K562 (cell line): ENCODE measurements at regions not wholly inside any gene's neighbourhood (a gene's known extent, or its start where the extent isn't known, plus 50 kb on each side); places are given as distances from the start of the nearest gene placed in this dataset.

ENCODE experiments used
- CHD2 ChIP-seq: IDR thresholded peaks from 2 replicates; pipeline ENCODE4 v1.6.1; 2011; ENCODE audit warnings: low read depth, low read length
- HMGXB4 ChIP-seq: sonication (generic); formaldehyde crosslinking; IDR thresholded peaks from 2 replicates; pipeline ENCODE4 v1.8.1; 2023; ENCODE audit warnings: mild to moderate bottlenecking, missing genetic modification reagents
- MTA3 ChIP-seq: fragments of 450-650 bp; formaldehyde crosslinking; IDR thresholded peaks from 2 replicates; pipeline ENCODE4 v1.6.1; 2017; ENCODE audit warnings: mild to moderate bottlenecking, borderline replicate concordance
- NCOA1 ChIP-seq: fragments of 450-650 bp; IDR thresholded peaks from 2 replicates; pipeline ENCODE4 v1.6.1; 2016; ENCODE audit warnings: low read depth
- NRF1 ChIP-seq, 2 experiments: fragments of 450-650 bp; IDR thresholded peaks in 1 of 2; conservative IDR thresholded peaks in 1 of 2; 2 replicates each; pipeline ENCODE4 v1.6.1; 2014; ENCODE audit warnings: mild to moderate bottlenecking in 2 of 2
- SAFB2 ChIP-seq: fragments of 200-400 bp; formaldehyde crosslinking; IDR thresholded peaks from 2 replicates; pipeline ENCODE4 v1.6.1; 2018; ENCODE audit warnings: borderline replicate concordance, low read length, low read depth, moderate library complexity; ENCODE audit not compliant: severe bottlenecking
- STAG1 ChIP-seq: sonication (generic); formaldehyde crosslinking; IDR thresholded peaks from 2 replicates; pipeline ENCODE4 v1.5.0; 2020; ENCODE audit warnings: missing genetic modification reagents, borderline replicate concordance
- STAT6 ChIP-seq: sonication (generic); formaldehyde crosslinking; IDR thresholded peaks from 2 replicates; pipeline ENCODE4 v1.8.1; 2023; ENCODE audit warnings: mild to moderate bottlenecking, missing genetic modification reagents
- ZNF41 ChIP-seq: fragments of 250-450 bp; sonication (Bioruptor Pico); conservative IDR thresholded peaks from 2 replicates; pipeline ENCODE4 v1.4.0; 2020; ENCODE audit warnings: mild to moderate bottlenecking
- ZNF507 ChIP-seq: conservative IDR thresholded peaks from 2 replicates; pipeline ENCODE4 v1.6.1; 2017; ENCODE audit warnings: missing genetic modification characterization, missing compliant biosample characterization
- ZNF561 ChIP-seq: fragments of 450-650 bp; formaldehyde crosslinking; conservative IDR thresholded peaks from 2 replicates; pipeline ENCODE4 v1.4.0; 2020; ENCODE audit warnings: mild to moderate bottlenecking, moderate library complexity
- ZNF778 ChIP-seq: fragments of 450-650 bp; formaldehyde crosslinking; IDR thresholded peaks from 2 replicates; pipeline ENCODE4 v1.4.0; 2020; ENCODE audit warnings: mild to moderate bottlenecking, moderate library complexity
- TF ChIP-seq, protein P1 (sequence below): fragments of 450-650 bp; IDR thresholded peaks from 2 replicates; pipeline ENCODE4 v1.6.1; 2016; ENCODE audit warnings: antibody characterized with exemption

GRCh38 chr1:166489670-166490436 lies 323.1 kb upstream of the FAM78B start (continued):
- TF ChIP-seq STAT6, result no peak
- no peak for TF ChIP-seq ZNF507 (tag)
- TF ChIP-seq HMGXB4 (CRISPR knock-in tag), result no peak
- TF ChIP-seq NRF1 (conservative IDR thresholded peaks at IDR 0.05 in 1 of 2, IDR thresholded peaks at IDR 0.05 in 1 of 2), result peak in 1 of 2 experiments; percentile 23; a peak in 1 of 4 replicates
- no peak for TF ChIP-seq CHD2
- TF ChIP-seq SAFB2, result no peak
- TF ChIP-seq, protein P1, sequence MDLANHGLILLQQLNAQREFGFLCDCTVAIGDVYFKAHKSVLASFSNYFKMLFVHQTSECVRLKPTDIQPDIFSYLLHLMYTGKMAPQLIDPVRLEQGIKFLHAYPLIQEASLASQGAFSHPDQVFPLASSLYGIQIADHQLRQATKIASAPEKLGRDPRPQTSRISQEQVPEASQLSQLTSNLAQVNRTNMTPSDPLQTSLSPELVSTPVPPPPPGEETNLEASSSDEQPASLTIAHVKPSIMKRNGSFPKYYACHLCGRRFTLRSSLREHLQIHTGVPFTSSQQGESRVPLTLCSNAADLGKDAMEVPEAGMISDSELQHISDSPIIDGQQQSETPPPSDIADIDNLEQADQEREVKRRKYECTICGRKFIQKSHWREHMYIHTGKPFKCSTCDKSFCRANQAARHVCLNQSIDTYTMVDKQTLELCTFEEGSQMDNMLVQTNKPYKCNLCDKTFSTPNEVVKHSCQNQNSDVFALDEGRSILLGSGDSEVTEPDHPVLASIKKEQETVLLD, result no peak
- 0 out of 2 replicates have a peak, but pooled peaks have one; percentile 48 for TF ChIP-seq ZNF41 (CRISPR knock-in tag)
- peak; percentile 44 for TF ChIP-seq NCOA1
- TF ChIP-seq MTA3, result peak; percentile 76; the same call in 1 of the 2 replicates
- no peak for TF ChIP-seq ZNF561
- TF ChIP-seq STAG1, result no peak
- no peak for TF ChIP-seq ZNF778 (CRISPR knock-in tag)
